ENCODE measurements at regions not wholly inside any gene's neighbourhood (a gene's known extent, or its start where the extent isn't known, plus 50 kb on each side); places are given as distances from the start of the nearest gene placed in this dataset.
"Not testable (repeated sequence)": the region's sequence is repeated elsewhere in the genome, so short reads cannot be mapped to it uniquely, and the experiment has no call there.

GRCh38 chr15:30828304-30828639 is 75.4 kb upstream of the FAN1 start:
- not testable (repeated sequence) for TF ChIP-seq EZH2 (IDR thresholded peaks at IDR 0.05; ENCODE audit: borderline replicate concordance, control insufficient read depth, low read depth, low read length); CEBPB (IDR thresholded peaks at IDR 0.05; ENCODE audit: borderline replicate concordance in 1 of 2, low read depth in 2 of 2, low read length in 2 of 2); ATF3 (IDR thresholded peaks at IDR 0.05; ENCODE audit: borderline replicate concordance, extremely low read depth, low read depth, low read length); MTA3 (IDR thresholded peaks at IDR 0.05; ENCODE audit: borderline replicate concordance, low read length); RFX5 (IDR thresholded peaks at IDR 0.05; ENCODE audit: low read depth, low read length); CTCF (IDR thresholded peaks at IDR 0.05 in 2 of 3, conservative IDR thresholded peaks at IDR 0.05 in 1 of 3; ENCODE audit: control insufficient read depth in 2 of 3, extremely low read depth in 1 of 3, insufficient read depth in 1 of 3, low read depth in 3 of 3, low read length in 3 of 3); NR2C2 (IDR thresholded peaks at IDR 0.05; ENCODE audit: borderline replicate concordance, control insufficient read depth, insufficient read length, low read depth); GABPA (IDR thresholded peaks at IDR 0.05; ENCODE audit: low read depth); PAX5 (IDR thresholded peaks at IDR 0.05; ENCODE audit: borderline replicate concordance, low read depth, low read length); POLR2AphosphoS5 (IDR thresholded peaks at IDR 0.05; ENCODE audit: low read length); EP300 (IDR thresholded peaks at IDR 0.05; ENCODE audit: borderline replicate concordance in 1 of 2, control insufficient read depth in 1 of 2, low read depth in 2 of 2, low read length in 2 of 2); RAD21 (IDR thresholded peaks at IDR 0.05; ENCODE audit: insufficient read depth, low read depth, low read length); REST (IDR thresholded peaks at IDR 0.05; ENCODE audit: low read depth, low read length)
